ENCODE measurements at regions not wholly inside any gene's neighbourhood (a gene's known extent, or its start where the extent isn't known, plus 50 kb on each side); places are given as distances from the start of the nearest gene placed in this dataset.
A peak's percentile ranks its signal among the peaks of the same experiment; 100 is the strongest.

DNA sequence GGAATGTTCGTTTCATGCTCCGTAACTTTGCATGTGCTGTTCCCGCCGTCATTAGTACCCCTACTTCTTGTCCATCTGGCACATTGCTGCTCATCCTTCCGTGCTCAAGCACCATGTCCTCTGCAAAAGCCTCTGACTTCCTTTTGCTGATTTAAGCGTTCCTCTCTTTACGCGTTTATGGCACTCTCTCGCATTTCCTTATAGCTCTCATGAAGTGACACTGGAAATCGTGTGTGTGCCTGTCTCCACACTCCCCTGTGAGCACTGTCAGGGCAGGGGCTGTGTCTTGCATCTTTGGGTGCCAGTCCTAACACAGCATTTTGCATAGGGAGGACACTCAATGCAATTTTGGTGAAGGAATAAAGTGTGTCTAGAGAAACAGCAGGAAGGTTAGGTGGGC, 210.6 kb upstream of the FAT1 start:
- no peak for DNase-seq

- no peak for DNase-seq
Measured at GRCh38 chr4:186934841-186935443, 211.3 kb upstream of the FAT1 start.

DNA sequence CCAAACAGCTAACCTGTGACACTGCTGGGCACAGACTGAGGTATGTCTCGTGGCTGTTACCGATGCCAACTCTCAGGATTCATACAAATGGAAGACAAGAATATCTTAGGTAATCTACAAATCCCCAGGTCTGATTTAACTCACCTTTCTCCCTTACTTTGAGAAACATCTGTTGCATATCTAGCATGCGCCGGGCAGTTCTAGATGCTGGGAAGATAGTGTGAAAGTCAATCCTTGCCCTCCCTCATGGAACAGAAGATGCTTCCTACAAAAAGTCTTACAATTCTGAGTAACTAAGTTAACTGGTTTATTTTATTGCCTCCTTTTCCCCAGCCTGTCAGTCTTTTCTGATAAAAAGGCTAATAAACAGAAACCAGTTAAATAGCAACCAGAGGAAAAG, 212.2 kb upstream of the FAT1 start:
- DNase-seq = no peak

GRCh38 chr4:186936496-186937375, 213.1 kb upstream of the FAT1 start:
- peak; percentile 46 for DNase-seq

DNA sequence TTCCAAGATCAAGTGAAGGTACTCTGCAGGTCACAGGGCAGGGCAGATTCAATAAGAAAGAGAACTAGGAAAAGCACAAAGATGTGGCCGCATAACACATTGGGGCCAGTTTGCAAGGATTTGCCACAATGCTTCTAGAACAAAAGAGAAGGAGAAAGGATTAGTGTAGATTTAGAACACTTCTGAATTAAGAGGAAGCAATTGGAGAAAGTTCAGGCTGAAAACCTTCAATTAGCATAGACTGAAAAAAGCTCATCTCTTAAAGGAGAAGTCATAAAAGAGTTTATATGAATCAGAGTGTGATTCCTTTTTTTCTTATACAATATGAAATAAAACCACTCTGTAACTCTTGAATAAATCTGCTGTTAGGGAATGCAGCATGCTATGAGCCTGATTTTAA, 215.6 kb upstream of the FAT1 start:
- DNase-seq = no peak

- no peak for DNase-seq
Measured at GRCh38 chr4:186939766-186940165, 216.1 kb upstream of the FAT1 start.

GRCh38 chr4:186940476-186940875, 216.8 kb upstream of the FAT1 start:
- no peak for DNase-seq

DNA sequence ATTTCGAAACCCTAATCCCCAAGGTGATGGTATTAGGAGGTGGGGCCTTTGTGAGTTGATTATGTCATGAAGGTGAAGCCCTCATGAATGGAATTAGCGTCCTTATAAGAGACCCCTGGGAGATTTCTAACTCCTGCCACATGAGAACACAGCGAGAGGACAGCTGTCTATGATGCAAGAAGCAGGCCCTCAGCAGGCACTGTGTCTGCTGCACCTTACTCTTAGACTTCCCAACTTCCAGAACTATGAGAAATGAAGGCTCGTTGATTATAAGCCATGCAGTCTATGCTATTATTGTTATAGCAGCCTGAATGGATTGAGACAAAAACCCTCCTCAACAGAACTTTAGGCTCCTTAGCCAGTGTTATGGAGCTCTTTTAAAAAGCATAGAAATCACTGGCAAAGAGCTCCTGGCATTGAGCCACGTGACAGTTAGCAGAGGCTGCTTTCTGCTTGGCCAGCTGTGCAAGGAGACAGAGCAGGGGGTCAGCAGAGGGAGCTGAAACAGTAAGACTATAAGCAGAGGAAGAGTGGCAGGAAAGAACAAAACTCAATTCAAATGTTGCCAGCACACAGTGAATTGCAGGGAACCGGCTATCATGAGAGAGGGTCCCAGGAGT, 219.2 kb upstream of the FAT1 start:
- DNase-seq = peak; percentile 74

DNA sequence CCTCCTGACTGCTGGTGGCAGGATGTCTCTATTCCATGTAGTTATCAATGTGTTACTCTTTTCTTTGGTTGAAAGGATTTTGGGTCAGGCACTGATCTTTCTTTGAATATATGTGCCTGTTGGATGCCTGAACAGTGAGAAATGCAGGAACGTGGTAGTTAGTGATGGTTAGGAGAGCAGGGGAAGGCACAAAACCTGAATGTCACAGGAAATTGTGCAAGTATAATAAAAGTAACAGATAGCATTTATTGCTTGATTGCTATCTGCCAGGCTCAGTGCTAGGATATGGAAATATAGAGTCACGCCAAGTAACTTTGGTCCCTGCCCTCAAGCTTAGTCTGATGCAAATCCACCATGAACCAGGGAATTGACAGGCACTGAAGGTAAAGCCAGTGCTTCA, 219.8 kb upstream of the FAT1 start:
- no peak for DNase-seq

GRCh38 chr4:186946136-186946535, 222.5 kb upstream of the FAT1 start:
- DNase-seq = no peak

- peak; percentile 40 for DNase-seq
Measured at GRCh38 chr4:186946682-186947294, 223.1 kb upstream of the FAT1 start.

GRCh38 chr4:186948361-186949242, 224.9 kb upstream of the FAT1 start:
- peak; percentile 30 for DNase-seq

- DNase-seq = no peak
Measured at GRCh38 chr4:186949847-186950246, 226.2 kb upstream of the FAT1 start.

DNA sequence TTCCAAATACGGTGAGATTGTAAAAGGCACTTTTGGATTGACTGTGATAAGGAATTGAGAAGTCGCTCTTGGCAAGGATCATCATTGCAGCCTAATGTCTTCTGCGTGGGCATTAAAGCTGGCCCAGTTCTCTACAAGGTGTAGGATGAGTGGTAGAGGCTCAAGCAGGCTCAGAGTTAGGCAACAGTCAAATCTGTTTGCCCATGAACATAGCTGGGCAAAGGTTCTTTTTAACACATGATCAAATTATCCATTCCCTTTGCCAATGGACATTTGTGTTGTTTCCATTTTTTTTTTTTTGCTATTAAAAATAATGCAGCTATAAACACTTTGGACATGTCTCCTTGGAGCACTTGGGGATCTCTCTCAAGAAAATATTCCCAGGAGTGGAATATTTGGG, 229.1 kb upstream of the FAT1 start:
- DNase-seq = no peak

DNA sequence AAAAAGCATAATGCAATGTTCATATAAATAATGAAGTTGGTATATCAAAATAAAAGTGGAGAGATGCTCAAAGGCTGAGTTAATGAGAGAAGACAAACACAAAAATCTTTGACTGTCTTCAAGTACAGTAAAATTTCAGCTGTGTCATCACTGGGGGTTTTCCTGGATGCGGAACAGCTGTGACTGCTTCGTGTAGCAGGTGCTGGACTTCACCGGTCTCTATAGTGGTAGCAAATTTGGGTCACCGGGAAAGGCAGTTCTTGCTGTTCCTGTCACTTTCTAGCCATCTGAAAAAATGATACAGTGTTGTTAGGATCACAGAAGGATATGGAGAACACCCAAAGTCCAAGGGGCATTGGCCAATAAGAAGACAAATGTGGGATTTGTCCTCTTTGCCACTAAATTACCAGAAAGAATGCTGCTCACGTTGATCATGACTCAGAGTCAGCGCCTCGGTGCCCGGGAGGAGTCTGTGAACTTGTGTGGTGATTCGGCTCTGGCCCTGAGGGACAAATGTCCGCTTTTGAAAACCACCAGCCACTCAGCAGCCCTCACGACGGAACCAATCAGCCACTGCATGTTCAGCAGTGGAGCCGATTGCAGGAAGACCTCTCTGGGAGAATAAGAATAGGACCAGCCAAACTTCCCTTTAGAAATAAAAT, 230.1 kb upstream of the FAT1 start:
- DNase-seq = no peak

DNA sequence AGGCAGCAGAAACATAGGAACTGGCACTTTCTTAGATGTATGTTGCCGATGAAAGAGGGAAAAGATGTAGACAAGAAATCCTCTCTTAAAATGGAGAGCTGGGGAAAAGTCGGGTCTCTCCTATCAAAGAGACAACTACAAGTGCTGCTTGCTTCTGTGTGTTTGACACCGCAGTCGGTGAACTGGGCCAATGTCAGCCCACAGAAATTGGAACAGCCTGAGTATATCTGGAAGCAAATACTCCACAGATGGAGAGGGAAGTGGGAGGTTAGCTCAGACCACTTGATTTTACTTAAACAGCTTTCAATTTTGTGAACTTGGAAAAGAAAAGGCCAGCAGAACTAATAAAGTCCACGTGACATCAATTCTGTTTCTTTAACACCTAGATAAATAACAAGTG, 230.9 kb upstream of the FAT1 start:
- no peak for DNase-seq

DNA sequence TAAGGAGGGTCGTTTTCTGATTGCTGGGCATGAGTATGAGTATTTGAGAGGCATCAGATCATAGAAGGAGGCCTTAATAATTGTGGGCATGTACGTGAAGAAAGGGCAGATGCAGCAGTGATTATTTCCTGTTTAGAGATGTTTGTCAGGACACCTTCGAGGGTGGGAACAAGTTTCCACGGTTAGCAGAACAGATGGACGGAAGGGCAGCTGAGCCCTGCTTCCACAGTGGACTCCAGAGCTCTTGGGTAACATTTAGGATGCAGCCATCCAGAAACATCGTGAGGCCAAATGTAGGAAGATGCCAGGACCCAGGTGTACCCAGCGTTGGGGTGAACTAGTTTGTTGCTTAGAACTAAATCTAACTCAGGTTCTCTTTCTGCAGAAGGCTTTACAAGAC, 231.3 kb upstream of the FAT1 start:
- no peak for DNase-seq

DNA sequence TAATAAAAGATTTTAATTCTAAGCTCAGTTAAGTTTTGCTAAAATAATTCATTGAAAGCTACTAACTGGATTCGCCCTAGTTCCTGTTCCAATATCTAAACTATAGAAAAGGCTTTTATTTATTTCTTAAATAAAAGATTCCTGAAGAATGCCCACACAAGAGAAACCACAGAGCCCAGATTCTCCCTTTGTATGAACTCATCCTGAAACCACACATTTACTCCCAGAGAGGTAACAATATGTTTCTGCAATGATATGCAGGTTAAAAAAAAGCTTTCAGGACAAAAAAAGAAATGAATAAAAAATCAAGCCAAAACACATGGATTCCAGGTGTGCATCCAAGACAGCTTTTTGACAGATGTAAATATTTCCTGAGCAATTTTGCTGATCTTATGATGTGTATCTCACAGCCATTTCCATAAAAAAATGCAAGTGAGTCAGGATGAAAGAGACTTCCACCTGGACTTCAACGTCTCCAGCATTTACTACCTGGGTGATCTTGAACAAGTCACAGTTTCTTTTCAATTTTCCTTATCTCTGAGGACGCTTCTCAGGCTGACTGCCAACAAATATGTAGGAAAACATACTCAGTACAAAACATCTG, 234.4 kb upstream of the FAT1 start:
- DNase-seq = no peak

- no peak for DNase-seq
Measured at GRCh38 chr4:186958726-186959350, 235.2 kb upstream of the FAT1 start.

DNA sequence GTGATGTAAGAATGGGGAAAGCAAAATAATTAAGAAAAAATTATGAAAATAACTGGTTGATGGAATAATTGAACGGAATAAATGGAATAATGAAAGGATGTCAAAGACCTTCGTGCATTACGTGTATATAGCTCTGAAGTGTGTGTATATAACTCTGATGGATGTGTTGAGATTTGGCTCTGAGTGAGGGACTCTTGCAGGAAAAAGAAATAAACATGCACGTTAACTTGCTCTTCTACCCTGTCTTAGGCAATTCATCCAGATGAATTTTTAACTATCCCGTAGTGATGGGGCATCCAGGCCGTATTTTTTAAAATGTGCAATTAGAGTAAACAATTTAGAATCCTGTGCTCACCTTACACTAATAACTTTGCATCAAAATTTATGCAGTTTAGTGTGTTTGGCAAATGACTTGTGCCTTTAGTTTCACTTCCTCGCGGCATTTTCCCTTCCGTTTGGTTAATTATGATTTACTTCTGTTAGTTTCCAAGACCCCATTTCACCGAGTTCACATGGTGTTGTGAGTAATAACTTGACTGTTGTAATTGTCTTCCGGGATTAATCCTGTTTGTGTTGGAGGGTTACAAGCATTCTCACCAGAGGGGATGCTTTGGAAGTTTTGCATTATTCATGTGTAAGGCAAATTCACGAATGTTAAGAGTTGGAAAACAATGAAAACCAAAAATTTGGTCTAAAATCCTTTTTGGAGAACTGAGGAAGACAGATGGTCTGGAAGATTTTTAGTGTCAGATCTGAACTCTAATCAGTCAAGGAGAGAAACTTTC, 256.5 kb upstream of the FAT1 start:
- DNase-seq = no peak
